Left ventricle myocardium superior (tissue), 1 donor: ENCODE measurements at regions not wholly inside any gene's neighbourhood (a gene's known extent, or its start where the extent isn't known, plus 50 kb on each side); places are given as distances from the start of the nearest gene placed in this dataset.
"Not testable (repeated sequence)": the region's sequence is repeated elsewhere in the genome, so short reads cannot be mapped to it uniquely, and the experiment has no call there.

ENCODE experiments used
- ATAC-seq: fragments of 200-7000 bp; cut with Tn5 transposase; one replicate; pipeline ENCODE4 v1.9.1; 2020; ENCODE audit warnings: mild to moderate bottlenecking, moderate library complexity
- DNase-seq: peaks from one replicate; pipeline ENCODE4 v3.0.0-alpha.2; 2020
- intact Hi-C: fragments of 100-400 bp; cut with micrococcal nuclease; formaldehyde crosslinking; loops from one replicate; pipeline ENCODE4 v1.11.0; 2022
- donor health status: DM: no; HTN: yes; CAD: no; lungs with severe emphysema.

GRCh38 chr3:152650923-152651322 is 184.0 kb upstream of the P2RY1 start:
- intact Hi-C loops, ATAC-seq, DNase-seq: not testable (repeated sequence)

- intact Hi-C loops = no loop called here
- DNase-seq = no peak
- ATAC-seq = peak; percentile 44
Observed at GRCh38 chr3:152656214-152656971, 178.5 kb upstream of the P2RY1 start.

GRCh38 chr3:152656972-152657355 is 178.0 kb upstream of the P2RY1 start:
- intact Hi-C loops = no loop called here
- DNase-seq (no peak), ATAC-seq (no peak)

- ATAC-seq (no peak), DNase-seq (no peak)
- intact Hi-C loops = no loop called here
Observed at GRCh38 chr3:152658977-152659720, 175.8 kb upstream of the P2RY1 start.

GRCh38 chr3:152662157-152662556 is 172.8 kb upstream of the P2RY1 start:
- ATAC-seq (no peak), DNase-seq (no peak)
- intact Hi-C loops = no loop called here

- ATAC-seq = no peak
- no peak for DNase-seq
- intact Hi-C loops = no loop called here
Observed at GRCh38 chr3:152664766-152665165, 170.2 kb upstream of the P2RY1 start.

GRCh38 chr3:152667267-152667666 is 167.7 kb upstream of the P2RY1 start:
- ATAC-seq (no peak), DNase-seq (no peak)
- intact Hi-C loops = no loop called here

GRCh38 chr3:152669560-152669959 is 165.4 kb upstream of the P2RY1 start:
- intact Hi-C loops = no loop called here
- DNase-seq (no peak), ATAC-seq (no peak)

- ATAC-seq = peak; percentile 61
- no peak for DNase-seq
- intact Hi-C loops = no loop called here
Observed at GRCh38 chr3:152671446-152672319, 163.2 kb upstream of the P2RY1 start.

- intact Hi-C loops = no loop called here
- DNase-seq = no peak
- ATAC-seq = peak; percentile 43
Observed at GRCh38 chr3:152672320-152672649, 162.6 kb upstream of the P2RY1 start.

GRCh38 chr3:152676810-152677379 is 158.0 kb upstream of the P2RY1 start:
- no peak for DNase-seq
- intact Hi-C loops = no loop called here
- ATAC-seq = no peak

GRCh38 chr3:152677491-152677890 is 157.4 kb upstream of the P2RY1 start:
- intact Hi-C loops = no loop called here
- ATAC-seq = no peak
- DNase-seq = no peak

GRCh38 chr3:152682477-152682876 is 152.5 kb upstream of the P2RY1 start:
- ATAC-seq = no peak
- intact Hi-C loops = no loop called here
- no peak for DNase-seq

GRCh38 chr3:152683521-152683999 is 151.4 kb upstream of the P2RY1 start:
- no peak for ATAC-seq
- no peak for DNase-seq
- intact Hi-C loops = no loop called here

GRCh38 chr3:152684279-152684678 is 150.7 kb upstream of the P2RY1 start:
- ATAC-seq (no peak), DNase-seq (no peak)
- intact Hi-C loops = no loop called here

- DNase-seq (no peak), ATAC-seq (no peak)
- intact Hi-C loops = no loop called here
Observed at GRCh38 chr3:152688313-152688712, 146.6 kb upstream of the P2RY1 start.

- DNase-seq, ATAC-seq, intact Hi-C loops: not testable (repeated sequence)
Observed at GRCh38 chr3:152692326-152692725, 142.6 kb upstream of the P2RY1 start.

- ATAC-seq, DNase-seq, intact Hi-C loops: not testable (repeated sequence)
Observed at GRCh38 chr3:152693521-152694250, 141.2 kb upstream of the P2RY1 start.

GRCh38 chr3:152695840-152696239 is 139.1 kb upstream of the P2RY1 start:
- intact Hi-C loops = no loop called here
- no peak for ATAC-seq

More at GRCh38 chr3:152695840-152696239, 139.1 kb upstream of the P2RY1 start:
- no peak for DNase-seq
